GM12872 (cell line): ENCODE measurements at regions not wholly inside any gene's neighbourhood (a gene's known extent, or its start where the extent isn't known, plus 50 kb on each side); places are given as distances from the start of the nearest gene placed in this dataset.

ENCODE experiments used
- CTCF ChIP-seq: IDR thresholded peaks from 3 replicates; pipeline ENCODE4 v1.5.1; 2011; ENCODE audit warnings: low read depth, mild to moderate bottlenecking, low read length, moderate library complexity; ENCODE audit not compliant: insufficient read depth

- TF ChIP-seq CTCF: no peak
Observed at GRCh38 chr1:30599721-30600120, 123.7 kb downstream of the MATN1 start.

GRCh38 chr1:30598571-30599114 is 124.7 kb downstream of the MATN1 start:
- no peak for TF ChIP-seq CTCF

GRCh38 chr1:30597711-30598110 is 125.7 kb downstream of the MATN1 start:
- no peak for TF ChIP-seq CTCF

- no peak for TF ChIP-seq CTCF
Observed at GRCh38 chr1:30596891-30597290, 126.5 kb downstream of the MATN1 start.

- no peak for TF ChIP-seq CTCF
Observed at GRCh38 chr1:30596470-30596869, 126.9 kb downstream of the MATN1 start.

- no peak for TF ChIP-seq CTCF
Observed at GRCh38 chr1:30589083-30589482, 134.3 kb downstream of the MATN1 start.

- TF ChIP-seq CTCF: no peak
Observed at GRCh38 chr1:30588311-30589073, 134.9 kb downstream of the MATN1 start.
